OCI-LY7 (cell line): ENCODE measurements at regions not wholly inside any gene's neighbourhood (a gene's known extent, or its start where the extent isn't known, plus 50 kb on each side); places are given as distances from the start of the nearest gene placed in this dataset.

Source experiments
- BruUV-seq: library from RNA; stranded (reverse); fragments of 400-500 nt; replicated peaks from 2 replicates; lab custom pipeline; 2021; lab: Mats Ljungman, UMichigan
- CTCF ChIA-PET: fragments of 300-600 bp; sonication (Branson Sonifier 250); formaldehyde crosslinking; loops from one replicate; lab custom pipeline; 2022; ENCODE audit warnings: antibody characterized with exemption; ENCODE audit not compliant: unreplicated experiment; lab: Charles Lee
- POLR2A ChIA-PET: fragments of 300-600 bp; sonication (Branson Sonifier 250); formaldehyde crosslinking; loops from one replicate; lab custom pipeline; 2022; ENCODE audit warnings: antibody characterized with exemption; lab: Charles Lee
- DNase-seq: peaks from one replicate; pipeline ENCODE4 v3.0.0-alpha.2; 2015; ENCODE audit warnings: low spot score
- H2AFZ ChIP-seq: fragments of 200-600 bp; sonication (generic), shearing (Covaris generic); 2 replicates; pipeline ENCODE4 v1.6.1; 2014; ENCODE audit warnings: mild to moderate bottlenecking, antibody characterized with exemption, low read length, moderate library complexity
- H3K27ac ChIP-seq: fragments of 200-600 bp; sonication (generic); 2 replicates; pipeline ENCODE4 v1.5.1; 2014; ENCODE audit warnings: mixed run types, low read depth, mild to moderate bottlenecking, moderate library complexity, low read length, inconsistent platforms; ENCODE audit not compliant: poor library complexity, severe bottlenecking
- H3K36me3 ChIP-seq: fragments of 200-600 bp; sonication (generic); 2 replicates; pipeline ENCODE4 v1.6.1; 2014; ENCODE audit warnings: mild to moderate bottlenecking, antibody characterized with exemption, low read length, moderate library complexity, mixed read lengths; ENCODE audit not compliant: insufficient read depth
- H3K4me1 ChIP-seq: fragments of 200-600 bp; sonication (generic); 2 replicates; pipeline ENCODE4 v1.5.1; 2014; ENCODE audit warnings: mild to moderate bottlenecking, low read length; ENCODE audit not compliant: insufficient read depth, poor library complexity, severe bottlenecking
- H3K4me2 ChIP-seq: fragments of 200-600 bp; sonication (generic); 2 replicates; pipeline ENCODE4 v1.6.1; 2014; ENCODE audit warnings: mild to moderate bottlenecking, low read length
- H3K4me3 ChIP-seq: fragments of 200-600 bp; sonication (generic); 2 replicates; pipeline ENCODE4 v1.5.1; 2014; ENCODE audit warnings: mild to moderate bottlenecking, low read depth, low read length; ENCODE audit not compliant: poor library complexity, severe bottlenecking
- H3K79me2 ChIP-seq: fragments of 200-600 bp; sonication (generic); 2 replicates; pipeline ENCODE4 v1.6.1; 2016; ENCODE audit warnings: low read depth, mild to moderate bottlenecking, low read length, moderate library complexity, mixed read lengths; ENCODE audit not compliant: insufficient read depth
- H3K9me2 ChIP-seq: fragments of 200-600 bp; sonication (generic); 2 replicates; pipeline ENCODE4 v1.6.1; 2016; ENCODE audit warnings: mild to moderate bottlenecking, low read length, mixed read lengths; ENCODE audit not compliant: insufficient read depth
- H3K9me3 ChIP-seq: fragments of 200-600 bp; sonication (generic); 2 replicates; pipeline ENCODE4 v1.6.1; 2014; ENCODE audit warnings: mild to moderate bottlenecking, mixed run types, low read length, mixed read lengths
- H4K20me1 ChIP-seq: fragments of 200-600 bp; sonication (generic); 2 replicates; pipeline ENCODE4 v1.6.1; 2014; ENCODE audit warnings: mild to moderate bottlenecking, antibody characterized with exemption, low read length, moderate library complexity, mixed read lengths; ENCODE audit not compliant: insufficient read depth
- CTCF ChIP-seq: fragments of 200-600 bp; sonication (generic); conservative IDR thresholded peaks from 2 replicates; pipeline ENCODE4 v1.5.1; 2014; ENCODE audit warnings: mild to moderate bottlenecking, antibody characterized with exemption, low read length, moderate library complexity, mixed read lengths
- EZH2phosphoT487 ChIP-seq: fragments of 200-600 bp; sonication (generic); IDR thresholded peaks from 2 replicates; pipeline ENCODE4 v1.6.1; 2018; ENCODE audit warnings: low read depth, borderline replicate concordance, mild to moderate bottlenecking, mixed run types, antibody characterized with exemption, low read length, moderate library complexity, mixed read lengths
- intact Hi-C: fragments of 100-400 bp; cut with micrococcal nuclease; formaldehyde crosslinking; loops from one replicate; pipeline ENCODE4 v1.10.0; 2022; ENCODE audit not compliant: unreplicated experiment

DNA sequence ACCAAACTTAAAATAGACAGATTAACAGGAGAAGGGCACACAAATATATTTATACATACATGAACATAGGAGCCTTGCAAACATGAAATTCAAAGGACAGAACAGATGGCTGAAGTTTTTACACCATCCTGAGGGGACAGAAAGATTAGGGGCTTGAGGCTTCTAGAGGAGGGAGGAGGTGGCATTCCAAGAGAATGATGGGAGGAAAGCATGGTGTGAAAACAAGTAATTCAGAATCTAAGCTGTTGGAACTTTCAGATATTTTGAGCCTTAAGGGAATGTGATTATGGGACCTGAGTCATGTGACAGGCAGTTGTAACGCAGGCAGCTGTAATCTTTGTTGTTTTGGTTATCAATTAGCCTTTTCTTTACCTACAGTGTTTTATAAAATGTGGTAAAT lies 225.2 kb upstream of the SPOPL start:
- POLR2A ChIA-PET, result interaction anchor here (0.8 kb wide), 1 partner anchor 10 kb away, joined by 3 read pairs; no protein-coding TSS in a partner anchor
- H3K79me2 ChIP-seq, result no peaks in the 10 kb centered on the region
- no peak overlapping the region for H3K4me3 ChIP-seq
- CTCF ChIA-PET, result no interaction called here
- H3K36me3 ChIP-seq, result no peaks in the 10 kb centered on the region
- no peaks in the 10 kb centered on the region for H4K20me1 ChIP-seq
- H2AFZ ChIP-seq, result no peak overlapping the region
- H3K4me1 ChIP-seq, result no peaks in the 10 kb centered on the region
- no peak overlapping the region for H3K27ac ChIP-seq
- intact Hi-C loops, result no loop called here
- no peaks in the 10 kb centered on the region for H3K9me3 ChIP-seq
- no peak overlapping the region for H3K4me2 ChIP-seq
- BruUV-seq, result no TSS peak
- TF ChIP-seq EZH2phosphoT487 (no peak), CTCF (no peak)
- no peak for DNase-seq
- no peaks in the 10 kb centered on the region for H3K9me2 ChIP-seq

GRCh38 chr2:138277062-138277461 lies 224.5 kb upstream of the SPOPL start:
- no peaks in the 10 kb centered on the region for H3K9me3 ChIP-seq
- no peak overlapping the region for H3K27ac ChIP-seq
- no peaks in the 10 kb centered on the region for H4K20me1 ChIP-seq
- no peaks in the 10 kb centered on the region for H3K9me2 ChIP-seq
- BruUV-seq, result no TSS peak
- no peaks in the 10 kb centered on the region for H3K79me2 ChIP-seq
- no peak overlapping the region for H3K4me2 ChIP-seq
- no peaks in the 10 kb centered on the region for H3K4me1 ChIP-seq
- no peaks in the 10 kb centered on the region for H3K36me3 ChIP-seq
- intact Hi-C loops, result no loop called here
- no peak overlapping the region for H2AFZ ChIP-seq
- POLR2A ChIA-PET, result interaction anchor here (0.8 kb wide), 1 partner anchor 11 kb away, joined by 3 read pairs; no protein-coding TSS in a partner anchor
- no peak for DNase-seq
- no peak overlapping the region for H3K4me3 ChIP-seq
- TF ChIP-seq CTCF, result no peak
- no peak for TF ChIP-seq EZH2phosphoT487
- CTCF ChIA-PET, result no interaction called here

DNA sequence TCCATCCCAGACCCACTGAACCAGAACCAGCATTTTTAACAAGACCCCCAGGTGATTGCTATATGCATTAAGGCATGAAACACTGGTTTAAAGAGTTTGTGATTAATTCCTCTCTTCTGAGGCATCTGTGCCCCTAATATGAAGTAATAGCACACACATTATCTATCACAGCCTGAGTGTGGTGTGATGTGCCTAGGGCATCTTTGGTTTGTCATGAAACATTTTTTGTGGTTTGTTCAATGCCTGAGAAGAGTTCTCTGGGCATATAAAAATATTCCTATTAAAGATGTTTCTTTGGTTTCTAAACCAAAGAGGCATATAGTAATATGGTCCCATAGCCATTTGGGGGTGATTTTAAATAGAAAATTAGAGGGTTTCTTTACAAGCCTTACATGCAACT lies 221.7 kb upstream of the SPOPL start:
- no peaks in the 10 kb centered on the region for H3K36me3 ChIP-seq
- no peak for TF ChIP-seq CTCF
- no peak for TF ChIP-seq EZH2phosphoT487
- BruUV-seq, result no TSS peak
- no peaks in the 10 kb centered on the region for H4K20me1 ChIP-seq
- H3K9me2 ChIP-seq, result no peaks in the 10 kb centered on the region
- H3K4me1 ChIP-seq, result no peaks in the 10 kb centered on the region
- ChIA-PET CTCF (no interaction called here), POLR2A (interaction anchor here (0.7 to 0.8 kb wide), 2 partner anchors 74 to 104 kb away, joined by 3 read pairs; no protein-coding TSS in a partner anchor)
- intact Hi-C loops, result no loop called here
- no peak overlapping the region for H3K4me3 ChIP-seq
- H3K79me2 ChIP-seq, result no peaks in the 10 kb centered on the region
- H2AFZ ChIP-seq, result no peak overlapping the region
- no peak overlapping the region for H3K27ac ChIP-seq
- DNase-seq, result no peak
- no peaks in the 10 kb centered on the region for H3K9me3 ChIP-seq
- no peak overlapping the region for H3K4me2 ChIP-seq
